ENCODE measurements at regions not wholly inside any gene's neighbourhood (a gene's known extent, or its start where the extent isn't known, plus 50 kb on each side); places are given as distances from the start of the nearest gene placed in this dataset.

DNA sequence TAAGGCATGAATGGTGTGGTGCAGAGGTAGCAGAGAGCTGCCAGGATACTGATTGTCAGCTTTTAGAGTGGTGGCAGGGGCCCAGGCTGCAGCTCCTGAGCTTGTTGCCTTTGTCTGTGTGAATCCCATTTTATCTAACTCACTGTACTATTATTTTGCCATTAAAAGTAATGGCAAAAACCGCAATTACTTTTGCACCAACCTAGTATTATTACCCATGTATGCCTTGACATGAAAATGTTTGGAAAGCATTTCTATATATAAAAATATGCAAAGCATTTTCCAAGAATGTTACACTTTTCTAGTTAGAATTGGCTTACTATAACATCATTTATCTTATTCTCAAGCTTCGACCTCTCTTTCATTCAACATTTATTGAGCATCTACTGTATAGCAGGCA, 308.1 kb upstream of the MYOCD start:
- Histone ChIP-seq H3K4me3 (no peak overlapping the region), H3K27ac (peak overlapping the region in 1 of 4 donors; percentile 78), H3K36me3 (no peaks in the 10 kb centered on the region), H3K27me3 (no peaks in the 10 kb centered on the region), H3K9me3 (peaks cover 0 to 3% (median 0%) of the 10 kb centered on the region in 3 donors), H3K4me1 (no peaks in the 10 kb centered on the region)
- TF ChIP-seq CTCF (IDR thresholded peaks at IDR 0.05) (no peak), POLR2A (IDR thresholded peaks at IDR 0.05) (no peak)
- DNase-seq: no peak
- 72 to 86% methylated on average over 2 of the region's 2 CpGs for WGBS, 2 donors
- intact Hi-C loops (cut with DNase I): no loop called here

- WGBS, 2 donors: 36 to 42% methylated on average over 10 of the region's 10 CpGs
Measured at GRCh38 chr17:12358477-12358876, 307.2 kb upstream of the MYOCD start.

GRCh38 chr17:12362853-12363455, 302.7 kb upstream of the MYOCD start:
- no peak for DNase-seq
- Histone ChIP-seq H3K27ac (no peak overlapping the region), H3K27me3 (no peaks in the 10 kb centered on the region), H3K4me1 (no peaks in the 10 kb centered on the region), H3K36me3 (no peaks in the 10 kb centered on the region), H3K9me3 (peaks cover 0 to 2% (median 0%) of the 10 kb centered on the region in 3 donors), H3K4me3 (no peak overlapping the region)
- 47 to 53% methylated on average over 4 to 5 of the region's 5 CpGs for WGBS, 2 donors
- TF ChIP-seq CTCF (IDR thresholded peaks at IDR 0.05) (no peak), POLR2A (IDR thresholded peaks at IDR 0.05) (no peak)
- intact Hi-C loops (cut with DNase I): no loop called here

More at GRCh38 chr17:12358477-12358876, 307.2 kb upstream of the MYOCD start:
- Histone ChIP-seq H3K4me3 (no peak overlapping the region), H3K27ac (peak overlapping the region in 3 of 4 donors; percentile 42 to 79 (median 78)), H3K27me3 (no peaks in the 10 kb centered on the region), H3K4me1 (no peaks in the 10 kb centered on the region), H3K9me3 (no peaks in the 10 kb centered on the region), H3K36me3 (no peaks in the 10 kb centered on the region)
- intact Hi-C loops (cut with DNase I): no loop called here
- TF ChIP-seq CTCF (IDR thresholded peaks at IDR 0.05) (no peak), POLR2A (IDR thresholded peaks at IDR 0.05) (no peak)
- no peak for DNase-seq

- Histone ChIP-seq H3K4me1 (no peaks in the 10 kb centered on the region), H3K4me3 (no peak overlapping the region), H3K27ac (peak overlapping the region in 3 of 4 donors; percentile 55 to 73 (median 63)), H3K9me3 (peaks cover 0 to 2% (median 0%) of the 10 kb centered on the region in 3 donors), H3K27me3 (no peaks in the 10 kb centered on the region), H3K36me3 (no peaks in the 10 kb centered on the region)
- TF ChIP-seq CTCF (IDR thresholded peaks at IDR 0.05) (no peak), POLR2A (IDR thresholded peaks at IDR 0.05) (no peak)
- 56 to 69% methylated on average over 4 of the region's 4 CpGs for WGBS, 2 donors
- intact Hi-C loops (cut with DNase I): no loop called here
- no peak for DNase-seq
Measured at GRCh38 chr17:12365805-12366204, 299.9 kb upstream of the MYOCD start.

- no peak for TF ChIP-seq POLR2A (IDR thresholded peaks at IDR 0.05)
- no peak for TF ChIP-seq CTCF (IDR thresholded peaks at IDR 0.05)
- Histone ChIP-seq H3K36me3 (no peaks in the 10 kb centered on the region), H3K4me3 (no peak overlapping the region), H3K27ac (no peak overlapping the region), H3K4me1 (no peaks in the 10 kb centered on the region), H3K9me3 (no peaks in the 10 kb centered on the region), H3K27me3 (no peaks in the 10 kb centered on the region)
- intact Hi-C loops (cut with DNase I): no loop called here
- DNase-seq: no peak
Measured at GRCh38 chr17:12369065-12369464, 296.6 kb upstream of the MYOCD start.
